Breast epithelium (tissue), 3 donors: ENCODE measurements at regions not wholly inside any gene's neighbourhood (a gene's known extent, or its start where the extent isn't known, plus 50 kb on each side); places are given as distances from the start of the nearest gene placed in this dataset.

Experiments
- CTCF ChIP-seq, 3 donors: fragments of 450-650 bp; IDR thresholded peaks; one replicate each; pipeline ENCODE4 v1.5.1; 2016 to 2017; ENCODE audit warnings: antibody characterized with exemption in 3 of 3, mild to moderate bottlenecking in 3 of 3, moderate library complexity in 3 of 3
- POLR2A ChIP-seq: fragments of 450-650 bp; IDR thresholded peaks from one replicate; pipeline ENCODE4 v1.6.1; 2016; ENCODE audit warnings: antibody characterized with exemption, mild to moderate bottlenecking, moderate library complexity
- POLR2AphosphoS5 ChIP-seq, 3 donors: sonication (generic); formaldehyde crosslinking; IDR thresholded peaks; one replicate each; pipeline ENCODE4 v1.6.1; 2017; ENCODE audit warnings: antibody characterized with exemption in 3 of 3

DNA sequence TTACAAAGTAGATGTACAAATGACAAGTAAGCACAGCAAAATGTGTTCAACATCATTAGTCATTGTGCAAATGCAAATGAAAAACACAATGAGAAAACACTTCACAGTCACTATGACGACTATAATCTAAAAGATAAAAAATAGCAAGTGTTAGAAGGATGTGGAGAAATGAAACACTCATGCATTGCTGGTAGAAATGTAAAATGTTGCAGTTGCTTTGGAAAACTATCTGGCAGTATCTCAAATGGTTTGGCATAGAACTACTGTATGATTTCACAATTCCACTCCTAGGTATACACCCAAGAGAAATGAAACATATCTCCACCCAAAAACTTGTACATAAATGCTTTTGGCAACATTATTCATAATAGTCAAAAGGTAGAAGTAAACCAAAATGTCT, 459.7 kb upstream of the TRAM1L1 start:
- no peak for TF ChIP-seq CTCF (IDR thresholded peaks at IDR 0.05)
- no peak for TF ChIP-seq POLR2A
- no peak for TF ChIP-seq POLR2AphosphoS5 (IDR thresholded peaks at IDR 0.05)
